Lower leg skin (tissue), 3 donors: ENCODE measurements at regions not wholly inside any gene's neighbourhood (a gene's known extent, or its start where the extent isn't known, plus 50 kb on each side); places are given as distances from the start of the nearest gene placed in this dataset.

Experiments
- CTCF ChIP-seq, 3 donors: fragments of 450-650 bp; IDR thresholded peaks; one replicate each; pipeline ENCODE4 v1.5.1; 2016; ENCODE audit warnings: antibody characterized with exemption in 3 of 3, mild to moderate bottlenecking in 3 of 3, moderate library complexity in 2 of 3
- POLR2A ChIP-seq, 2 donors: fragments of 450-650 bp; IDR thresholded peaks; one replicate each; pipeline ENCODE4 v1.6.1; 2016 to 2017; ENCODE audit warnings: antibody characterized with exemption in 2 of 2, mild to moderate bottlenecking in 1 of 2, moderate library complexity in 1 of 2

DNA sequence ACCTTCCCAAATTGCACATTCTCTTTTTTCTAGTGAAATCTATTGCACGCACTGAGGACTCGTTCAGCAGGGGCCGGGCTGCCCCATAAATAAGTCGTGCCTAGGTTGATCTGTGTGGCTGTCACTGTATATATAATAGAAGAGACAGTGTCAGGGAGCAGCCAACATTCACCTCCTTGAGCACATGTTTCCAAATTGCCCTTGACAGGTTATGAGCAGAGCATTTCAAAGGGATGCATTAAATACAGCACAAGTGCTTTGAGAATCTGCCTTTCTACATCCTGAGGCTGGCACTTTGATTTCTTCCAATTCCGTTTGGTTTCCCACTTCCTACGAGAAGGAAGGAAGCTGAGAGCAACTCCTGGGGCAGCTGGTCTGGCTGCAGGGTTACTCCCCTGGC lies 291.2 kb downstream of the NPIPA8 start:
- TF ChIP-seq CTCF (IDR thresholded peaks at IDR 0.05) (no peak), POLR2A (IDR thresholded peaks at IDR 0.05) (no peak)
